ENCODE measurements at regions not wholly inside any gene's neighbourhood (a gene's known extent, or its start where the extent isn't known, plus 50 kb on each side); places are given as distances from the start of the nearest gene placed in this dataset.
"Not testable (repeated sequence)": the region's sequence is repeated elsewhere in the genome, so short reads cannot be mapped to it uniquely, and the experiment has no call there.

DNA sequence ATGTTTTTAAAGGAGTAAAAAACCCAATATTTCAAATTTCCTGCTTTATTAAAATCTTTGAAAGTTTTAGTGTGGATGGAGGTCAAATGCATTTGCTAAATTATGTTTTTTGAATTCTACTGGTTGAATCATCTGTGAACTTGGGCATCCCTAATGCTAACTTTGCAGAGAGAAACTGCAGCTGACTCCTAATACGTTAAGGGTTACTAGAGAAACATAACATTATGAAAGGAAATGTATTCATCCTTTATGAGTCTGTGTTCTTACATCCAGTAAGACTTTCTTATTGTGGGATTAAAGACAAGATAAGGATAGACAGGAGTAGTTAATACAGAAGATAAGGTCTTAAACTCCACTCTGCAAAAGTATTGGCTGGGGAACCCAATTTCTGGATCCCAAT lies 140.6 kb downstream of the FAM124B start:
- no peak for DNase-seq (ENCODE audit: low read depth)

DNA sequence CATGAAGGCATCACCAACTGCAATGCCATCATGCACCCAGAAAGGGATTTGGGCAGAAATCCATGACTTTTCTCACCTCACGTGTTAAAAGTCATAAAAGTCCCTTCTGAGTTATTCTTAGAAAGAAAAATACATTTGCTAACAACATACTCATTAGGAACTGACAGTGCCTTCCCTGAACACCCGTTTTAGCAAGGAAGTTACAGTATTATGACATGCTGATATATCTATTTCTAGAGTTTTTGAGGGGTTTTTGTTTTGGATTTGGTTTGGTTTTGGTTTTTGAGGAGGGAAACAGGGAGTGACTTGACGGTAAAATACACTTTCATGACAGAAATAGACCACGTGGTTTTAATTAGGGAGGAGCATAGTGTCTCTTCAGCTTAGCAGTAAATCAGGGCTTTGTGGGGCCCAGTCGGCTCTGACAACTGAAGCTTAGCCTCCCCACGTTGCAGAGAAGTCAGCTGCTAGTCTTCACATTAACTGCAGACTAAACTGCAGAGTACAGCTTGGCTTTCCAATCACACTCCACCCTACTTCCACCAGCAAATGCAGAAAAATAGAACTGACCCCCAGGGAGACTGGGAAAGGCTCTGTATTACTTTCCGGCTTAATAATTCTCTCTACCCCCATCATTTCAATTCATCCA lies 141.4 kb downstream of the FAM124B start:
- no peak for DNase-seq (ENCODE audit: low read depth)

DNA sequence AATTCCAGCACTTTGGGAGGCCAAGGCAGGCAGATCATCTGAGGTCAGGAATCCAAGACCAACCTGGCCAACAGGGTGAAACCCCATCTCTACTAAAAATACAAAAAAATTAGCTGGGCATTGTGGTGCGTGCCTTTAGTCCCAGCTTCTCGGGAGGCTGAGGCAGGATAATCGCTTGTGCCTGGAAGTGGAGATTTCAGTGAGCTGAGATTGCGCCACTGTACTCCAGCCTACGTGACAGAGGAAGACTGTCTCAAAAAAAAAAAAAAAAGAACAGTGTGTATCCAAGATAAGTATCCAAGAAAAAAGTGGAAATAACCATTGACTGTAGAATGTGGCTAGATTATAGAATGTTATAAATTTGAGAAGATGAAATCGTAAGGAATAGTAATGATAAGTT lies 142.1 kb downstream of the FAM124B start:
- DNase-seq (ENCODE audit: low read depth), result no peak

DNA sequence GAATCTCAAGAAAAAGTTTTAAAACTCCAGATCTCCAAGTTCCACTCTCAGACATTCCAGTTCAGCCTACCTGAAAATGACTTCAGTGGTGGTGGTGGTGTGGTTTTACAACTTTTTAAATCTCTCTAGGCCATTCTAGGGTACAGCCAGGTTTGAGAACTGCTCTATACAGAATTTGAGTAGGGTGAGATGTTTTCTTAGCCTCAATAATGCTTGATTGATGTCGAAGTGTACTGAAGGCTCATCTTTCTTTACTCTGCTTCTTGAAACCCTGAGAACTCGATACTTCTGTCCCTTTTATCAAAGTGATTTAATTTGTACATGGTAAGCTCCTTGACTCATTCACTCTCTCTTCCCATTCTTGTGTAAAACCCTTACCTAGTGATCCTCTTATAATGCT lies 143.8 kb downstream of the FAM124B start:
- DNase-seq (ENCODE audit: low read depth), result no peak

DNA sequence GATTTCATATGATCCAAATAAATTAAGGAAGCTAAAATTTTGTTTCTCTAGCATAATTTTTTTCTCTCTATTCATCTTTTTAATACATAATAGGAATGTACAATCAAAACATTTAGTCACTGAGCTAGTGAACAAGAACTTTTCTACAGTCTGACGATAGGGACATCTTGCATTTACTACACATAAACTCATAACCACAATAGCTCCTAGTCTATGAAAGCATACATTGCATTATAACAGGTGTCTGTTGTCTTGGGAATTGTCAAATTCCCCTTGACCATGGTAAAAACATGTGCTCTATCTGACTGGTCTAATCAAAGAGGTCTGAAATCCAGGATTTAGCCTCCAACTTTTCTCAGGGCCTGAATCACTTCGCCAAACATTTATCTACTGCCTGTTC lies 144.8 kb downstream of the FAM124B start:
- no peak for DNase-seq (ENCODE audit: low read depth)

DNA sequence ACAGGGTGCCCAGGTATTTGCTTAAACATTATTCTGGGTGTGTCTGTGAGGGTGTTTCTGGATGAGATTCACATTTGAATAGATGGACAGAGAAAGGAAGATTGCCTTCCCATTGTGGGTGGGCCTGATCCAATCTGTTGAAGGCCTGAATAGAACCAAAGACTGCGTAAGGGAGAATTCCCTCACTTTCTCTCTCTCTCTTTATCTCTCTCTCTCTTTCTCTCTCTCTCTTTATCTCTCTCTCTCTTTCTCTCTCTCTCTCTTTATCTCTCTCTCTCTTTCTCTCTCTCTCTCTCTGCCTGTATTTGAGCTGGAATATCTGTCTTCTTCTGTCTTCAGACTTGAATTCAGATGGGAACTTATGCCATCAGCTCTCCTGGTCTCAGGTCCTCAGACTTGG lies 148.4 kb downstream of the FAM124B start:
- DNase-seq (ENCODE audit: low read depth), result no peak

DNA sequence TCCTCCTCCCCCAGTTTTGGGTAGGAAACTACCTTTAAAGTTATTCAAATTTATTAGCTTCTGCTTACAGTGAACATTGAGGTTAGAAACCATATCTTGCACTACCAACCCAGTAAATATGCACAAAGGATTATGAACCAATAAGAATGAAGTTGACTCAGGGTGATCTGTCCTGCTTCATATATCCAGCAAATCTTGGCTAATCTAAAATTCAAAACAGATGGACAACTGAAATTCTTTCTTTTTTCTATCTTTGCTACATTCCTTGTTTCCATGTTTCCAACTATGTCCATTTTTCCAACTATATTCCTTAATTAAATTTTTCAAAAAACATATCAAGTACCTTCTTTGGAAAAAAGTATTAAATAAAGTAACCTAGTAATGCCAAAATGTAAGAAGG lies 149.3 kb downstream of the FAM124B start:
- DNase-seq (ENCODE audit: low read depth), result peak; percentile 15

DNA sequence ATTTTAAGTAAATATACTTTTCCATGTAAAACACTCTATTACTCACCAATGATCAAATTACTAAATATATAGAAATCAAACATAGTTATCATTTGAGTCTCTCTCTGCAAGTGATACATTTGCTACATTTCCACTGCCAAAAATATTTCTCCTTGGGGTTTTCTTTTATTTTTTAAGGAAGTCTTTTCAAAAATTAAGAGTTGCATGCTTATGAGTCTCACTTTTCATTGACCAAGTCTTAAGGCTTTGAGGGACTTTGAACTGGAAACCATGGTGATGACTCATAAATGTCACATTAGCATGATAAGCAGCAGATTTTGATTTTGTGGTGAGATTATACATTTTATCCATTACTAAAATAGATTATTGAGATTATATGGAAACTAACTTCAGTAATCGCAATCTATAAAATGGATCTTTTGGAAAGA lies 152.9 kb downstream of the FAM124B start:
- no peak for DNase-seq (ENCODE audit: low read depth)

DNA sequence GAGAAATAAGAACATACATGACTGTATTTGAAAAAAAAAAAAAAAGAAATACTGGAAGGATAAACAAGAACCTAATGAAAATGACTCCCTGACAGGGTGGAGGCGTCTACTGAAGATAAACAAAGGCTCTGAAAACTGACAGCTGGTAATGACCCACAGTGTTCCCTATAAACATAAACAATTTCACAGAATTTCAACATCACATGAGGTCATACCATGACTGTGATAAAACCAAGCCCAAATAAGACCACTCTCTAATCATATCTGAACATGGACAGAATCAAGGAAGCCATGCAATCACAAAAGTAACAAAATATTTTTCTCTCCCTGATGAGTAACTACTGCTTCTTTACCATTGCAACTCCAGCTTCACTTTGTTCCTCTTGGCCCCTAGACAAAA lies 159.3 kb downstream of the FAM124B start:
- DNase-seq (ENCODE audit: low read depth), result no peak

DNA sequence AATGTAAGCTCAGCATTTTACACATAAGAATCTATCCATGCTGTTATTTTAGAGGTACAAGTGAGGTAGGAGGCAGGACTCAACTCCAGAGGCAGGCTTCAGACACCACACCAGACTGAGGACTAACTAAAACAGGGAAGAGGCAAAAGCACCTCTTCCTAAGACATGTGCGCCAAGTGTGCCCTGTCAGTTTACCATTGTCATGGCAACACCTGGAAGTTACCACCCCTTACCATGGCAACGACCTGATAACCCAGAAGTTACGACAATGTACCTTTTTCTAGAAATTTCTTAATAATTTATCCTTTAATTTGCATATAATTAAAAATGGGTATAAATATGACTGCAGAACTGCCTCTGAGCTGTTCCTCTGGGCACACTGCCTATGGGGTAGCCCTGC lies 160.1 kb downstream of the FAM124B start:
- DNase-seq (ENCODE audit: low read depth), result no peak

DNA sequence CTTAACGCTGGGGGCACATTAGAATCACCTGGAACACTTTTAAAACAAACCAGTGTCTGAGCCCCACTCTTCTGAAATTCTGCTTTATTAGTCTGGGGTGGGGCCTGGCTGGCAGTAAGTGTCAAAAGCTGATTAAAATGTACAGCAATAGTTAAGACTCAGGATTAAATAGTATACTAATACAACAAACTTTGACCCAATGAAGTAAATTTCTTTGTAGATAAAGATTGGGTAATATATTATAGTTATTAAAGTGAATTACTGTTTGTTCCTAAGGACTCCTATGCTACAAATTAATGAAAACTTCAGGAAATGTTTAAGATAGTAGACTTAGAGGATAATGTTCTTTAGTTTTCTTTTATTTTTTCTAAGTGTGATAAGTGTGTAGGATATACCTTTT lies 160.9 kb downstream of the FAM124B start:
- DNase-seq (ENCODE audit: low read depth), result no peak

DNA sequence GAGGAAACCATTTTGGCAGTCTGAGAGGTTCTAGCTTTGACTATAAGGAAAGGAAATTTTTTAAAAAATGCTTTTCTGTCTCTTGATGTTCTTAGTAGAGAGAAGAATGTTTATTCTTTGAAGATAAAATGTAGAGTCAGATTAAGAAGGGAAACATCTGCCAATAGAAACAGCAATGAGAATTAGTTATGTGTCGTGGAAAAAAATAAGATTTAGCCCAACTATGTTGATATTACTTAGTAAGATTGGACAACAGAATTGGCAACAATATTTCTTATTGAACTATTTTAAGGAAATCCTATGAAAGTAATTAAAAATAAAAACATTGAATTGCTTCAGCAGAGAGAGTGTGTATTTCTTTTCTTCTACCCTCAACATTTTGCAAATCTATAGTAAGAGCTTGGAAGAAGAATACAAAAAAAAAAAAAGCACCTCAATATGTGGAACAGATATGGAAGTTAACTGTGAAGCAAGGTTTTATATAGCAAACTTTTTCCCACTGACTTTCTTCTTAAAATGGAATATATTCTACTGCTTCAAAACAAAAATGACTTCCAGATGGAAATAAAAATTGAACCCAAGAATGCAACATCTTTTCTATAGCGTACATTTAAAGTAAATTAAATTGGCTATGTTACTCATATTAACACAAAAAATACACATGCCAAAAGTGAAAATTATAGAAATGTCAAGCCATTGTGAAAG lies 177.9 kb downstream of the FAM124B start:
- DNase-seq (ENCODE audit: low read depth), result no peak

DNA sequence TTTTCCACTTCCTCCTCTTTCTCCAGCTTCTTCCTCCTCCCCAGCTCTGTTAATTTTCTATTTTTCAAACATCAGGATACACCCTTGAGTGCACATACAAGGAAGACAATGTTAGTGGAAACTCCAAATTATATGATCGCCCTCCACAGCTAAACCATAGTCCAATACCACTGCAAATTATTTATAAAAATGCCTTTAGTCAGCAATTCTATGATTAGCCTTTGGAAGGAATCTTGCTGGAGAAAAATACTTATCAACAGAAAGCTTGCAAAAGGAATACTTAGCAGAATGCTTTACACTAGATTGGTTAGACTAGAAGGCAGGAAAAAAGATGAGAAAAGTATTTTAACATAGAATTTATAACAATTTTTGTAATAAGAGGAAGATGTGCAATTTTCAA lies 178.9 kb downstream of the FAM124B start:
- DNase-seq (ENCODE audit: low read depth), result no peak

DNA sequence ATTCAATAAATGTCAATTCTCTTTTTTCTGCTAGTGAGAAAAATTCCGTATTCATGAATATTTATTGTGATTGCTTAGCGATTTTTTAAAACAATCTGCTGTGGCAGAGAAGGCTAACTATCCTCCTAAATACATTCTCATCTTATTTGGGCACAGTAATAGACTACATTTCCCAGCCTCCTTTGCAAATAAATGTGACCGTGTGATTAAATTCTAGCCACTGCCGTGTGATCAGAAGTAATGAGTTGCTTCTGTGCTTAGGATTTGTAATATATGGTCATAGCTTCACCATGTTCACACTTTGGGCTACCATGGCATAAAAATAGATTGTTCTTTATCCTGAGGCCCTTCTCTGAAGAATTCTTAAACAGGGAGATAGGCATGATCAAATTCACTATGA lies 179.6 kb downstream of the FAM124B start:
- no peak for DNase-seq (ENCODE audit: low read depth)

DNA sequence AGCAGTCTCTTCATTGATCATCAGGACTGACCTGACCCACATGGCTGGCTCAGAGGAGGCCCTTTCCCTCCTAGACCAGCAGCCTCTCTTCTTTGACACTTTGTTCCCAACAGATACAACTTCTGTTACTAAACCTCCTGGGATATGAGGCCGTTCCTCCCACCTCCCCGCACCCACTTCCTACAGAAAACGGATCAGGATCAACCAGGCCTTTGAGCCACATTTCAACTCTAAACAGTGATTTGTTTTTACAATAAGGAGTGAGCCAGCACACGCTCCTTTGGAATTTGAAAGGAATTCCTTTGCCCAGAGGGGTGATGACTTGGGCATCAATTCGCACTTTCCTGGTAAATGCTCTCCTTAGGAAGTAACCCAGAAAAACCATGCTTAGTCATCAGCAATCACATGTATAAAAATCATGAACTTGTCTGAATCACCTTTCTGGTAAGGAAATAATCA lies 180.4 kb downstream of the FAM124B start:
- DNase-seq (ENCODE audit: low read depth), result peak; percentile 77

DNA sequence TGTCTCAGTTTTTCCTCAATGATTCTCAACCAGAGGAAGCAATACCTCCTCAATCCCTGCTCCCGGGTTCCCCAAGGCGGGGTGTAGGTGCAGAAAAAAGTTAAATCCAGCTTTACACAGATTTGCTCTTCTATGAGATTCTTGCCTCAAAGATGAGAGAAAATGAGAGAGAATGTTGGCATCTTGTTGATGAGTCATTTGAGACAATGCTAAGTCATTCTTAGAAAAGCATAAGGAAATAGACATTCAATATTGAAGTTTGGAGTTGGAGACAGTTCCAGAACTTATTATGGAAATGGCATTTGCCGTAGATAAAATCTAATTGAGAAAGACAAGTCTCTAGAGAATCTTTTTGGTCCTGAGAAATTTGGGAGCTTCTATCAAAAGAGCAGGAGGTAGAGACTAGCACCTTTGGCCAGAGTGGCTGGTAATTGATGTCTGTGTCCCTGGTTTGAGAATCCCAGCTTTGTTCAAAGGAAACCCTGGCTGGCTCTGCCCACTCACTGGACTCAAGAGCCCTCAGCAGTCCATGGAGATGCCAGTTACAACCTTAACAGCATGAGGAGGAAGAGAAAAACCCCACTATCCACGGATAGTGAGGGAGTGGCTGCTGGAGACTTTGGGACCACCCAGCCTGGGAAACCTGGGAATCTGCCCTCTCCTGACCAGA lies 181.2 kb downstream of the FAM124B start:
- no peak for DNase-seq (ENCODE audit: low read depth)

DNA sequence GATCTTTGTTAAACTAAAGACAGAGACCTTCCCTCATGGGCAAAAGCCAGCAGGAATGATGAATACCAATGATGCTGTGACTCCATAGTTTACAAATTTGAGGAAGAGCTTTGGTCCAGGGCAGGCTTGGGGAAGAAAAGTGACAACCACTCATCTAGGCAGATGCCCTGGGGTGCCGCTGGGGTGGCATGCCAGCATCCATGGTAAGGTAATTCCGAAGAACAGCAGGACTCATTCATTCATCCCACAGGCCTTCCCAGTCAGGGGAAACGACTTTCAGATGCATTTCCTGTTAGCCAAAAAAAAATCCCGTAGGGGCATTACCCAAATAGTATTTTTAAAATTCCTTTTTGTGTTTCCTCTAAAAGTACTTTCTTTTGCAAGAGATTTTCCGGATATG lies 180.7 kb upstream of the SERPINE2 start:
- no peak for DNase-seq (ENCODE audit: low read depth)

DNA sequence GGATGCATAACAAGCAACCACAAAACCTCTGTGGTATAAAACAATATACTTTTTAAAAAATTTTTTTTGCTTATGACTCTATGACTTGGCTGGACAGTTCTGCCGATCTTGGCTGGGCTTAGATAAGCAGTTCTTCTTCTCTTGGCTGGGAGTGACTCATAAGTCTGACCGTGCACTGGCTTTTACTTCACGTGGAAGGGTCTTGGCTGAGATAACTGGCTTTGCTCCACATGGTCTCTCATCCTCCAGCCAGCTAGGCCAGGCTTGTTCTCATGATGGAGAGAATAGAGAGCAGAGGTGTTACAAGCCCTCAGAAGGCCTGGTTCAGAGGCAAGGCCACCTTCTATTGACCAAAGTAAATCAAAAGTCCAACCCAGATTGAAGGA lies 178.9 kb upstream of the SERPINE2 start:
- peak; percentile 40 for DNase-seq (ENCODE audit: low read depth)

DNA sequence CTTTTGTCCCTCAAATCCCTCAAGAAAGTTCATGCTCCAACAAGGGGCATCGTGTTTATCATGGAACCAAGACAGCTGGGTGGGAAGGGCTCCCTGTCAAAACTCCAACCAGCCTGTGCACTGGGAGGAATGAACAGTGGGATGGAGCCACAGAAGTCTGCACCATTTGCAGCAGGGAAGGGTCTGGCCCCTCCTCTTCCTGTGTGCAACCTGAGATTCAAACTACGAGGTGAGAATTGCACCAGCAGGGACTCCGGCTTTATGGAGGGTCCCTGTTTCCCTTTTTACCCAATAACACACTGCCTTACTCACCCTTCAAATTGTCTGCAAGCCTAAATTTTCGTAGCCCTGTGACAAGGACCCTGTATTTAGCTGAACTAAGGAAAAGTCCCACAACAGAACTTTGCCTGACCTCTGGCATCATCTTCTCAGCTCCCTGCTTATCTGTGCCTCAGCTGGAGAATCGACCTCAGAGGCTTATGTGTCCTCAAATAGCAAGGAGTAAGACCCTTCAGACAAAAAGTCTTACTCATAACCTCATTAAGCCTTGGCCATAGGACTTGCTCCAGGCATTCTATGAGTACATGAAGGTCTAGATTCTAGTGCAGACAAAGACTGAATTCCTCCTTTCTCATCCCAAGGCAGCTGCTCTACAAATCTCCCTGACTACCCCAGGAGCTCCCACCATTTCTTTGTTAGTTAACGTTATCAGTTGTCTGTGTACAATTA lies 178.3 kb upstream of the SERPINE2 start:
- no peak for DNase-seq (ENCODE audit: low read depth)

DNA sequence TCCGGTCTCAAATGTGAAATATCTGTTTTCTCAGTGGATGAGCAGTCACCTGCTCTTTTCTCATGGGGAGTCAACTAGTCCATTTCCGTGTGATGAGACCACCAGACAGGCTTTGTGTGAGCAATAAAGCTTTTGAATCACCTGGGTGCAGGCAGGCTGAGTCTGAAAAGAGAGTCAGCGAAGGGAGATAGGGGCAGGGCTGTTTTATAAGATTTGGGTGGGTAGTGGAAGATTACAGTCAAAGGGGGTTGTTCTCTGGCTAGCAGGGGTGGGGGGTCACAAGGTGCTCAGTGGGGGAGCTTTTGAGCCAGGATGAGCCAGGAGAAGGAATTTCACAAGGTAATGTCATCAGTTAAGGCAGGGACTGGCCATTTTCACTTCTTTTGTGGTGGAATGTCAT lies 176.5 kb upstream of the SERPINE2 start:
- not testable (repeated sequence) for DNase-seq (ENCODE audit: low read depth)

DNA sequence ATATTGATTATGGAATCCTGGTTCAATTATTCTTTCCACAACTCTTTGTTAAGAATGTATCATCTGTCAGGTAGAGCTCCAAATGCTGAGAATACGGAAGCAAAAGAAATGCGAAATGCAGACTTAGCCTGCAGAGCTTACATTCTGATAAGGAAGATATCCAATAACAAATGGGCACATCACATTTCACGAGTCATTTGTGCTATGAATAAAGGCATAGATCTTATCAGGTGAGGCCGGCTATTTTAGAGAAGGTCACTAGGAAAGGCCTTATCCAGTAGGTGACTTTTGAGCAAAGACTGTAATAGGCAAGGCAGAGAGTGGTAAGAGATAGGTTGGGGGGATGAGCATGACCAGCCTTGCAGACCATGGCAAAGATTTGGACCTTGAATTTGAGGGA lies 174.3 kb upstream of the SERPINE2 start:
- DNase-seq (ENCODE audit: low read depth), result no peak

DNA sequence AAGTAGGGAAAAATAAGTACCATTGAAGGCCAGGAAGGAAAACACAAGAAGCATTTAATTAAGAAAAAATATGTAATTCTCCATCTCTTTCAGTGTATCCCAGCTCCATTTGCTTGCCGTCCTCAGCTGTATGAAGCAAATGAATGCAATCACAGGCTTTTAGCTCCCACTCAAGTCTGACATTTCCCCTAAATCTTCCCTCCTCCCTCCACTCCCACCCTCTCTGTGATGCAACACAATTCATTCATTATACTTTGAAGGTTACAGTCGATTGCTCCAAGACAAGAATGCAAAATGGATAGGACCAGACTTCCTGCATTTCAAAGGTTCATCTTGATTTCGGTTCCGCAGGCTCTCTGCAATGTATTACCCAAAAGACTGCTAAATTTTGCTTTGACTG lies 172.7 kb upstream of the SERPINE2 start:
- no peak for DNase-seq (ENCODE audit: low read depth)

DNA sequence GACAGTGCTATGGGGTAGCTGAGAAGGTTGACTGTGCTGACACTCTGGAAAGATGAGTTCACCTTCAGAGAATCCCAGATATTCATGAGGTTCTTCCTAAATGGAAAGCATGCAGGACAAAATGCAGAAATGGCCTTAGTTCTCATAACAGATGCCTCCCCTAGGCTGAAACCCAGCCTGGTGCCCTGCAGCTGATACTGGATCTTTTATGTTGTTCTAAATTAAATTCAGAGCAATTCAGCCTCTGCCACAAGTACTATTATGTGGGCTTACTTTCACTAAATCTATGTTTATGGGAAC lies 172.0 kb upstream of the SERPINE2 start:
- DNase-seq (ENCODE audit: low read depth), result no peak

All from non-pigmented ciliary epithelial cell (primary cell).